ENCODE measurements at regions not wholly inside any gene's neighbourhood (a gene's known extent, or its start where the extent isn't known, plus 50 kb on each side); places are given as distances from the start of the nearest gene placed in this dataset.

DNA sequence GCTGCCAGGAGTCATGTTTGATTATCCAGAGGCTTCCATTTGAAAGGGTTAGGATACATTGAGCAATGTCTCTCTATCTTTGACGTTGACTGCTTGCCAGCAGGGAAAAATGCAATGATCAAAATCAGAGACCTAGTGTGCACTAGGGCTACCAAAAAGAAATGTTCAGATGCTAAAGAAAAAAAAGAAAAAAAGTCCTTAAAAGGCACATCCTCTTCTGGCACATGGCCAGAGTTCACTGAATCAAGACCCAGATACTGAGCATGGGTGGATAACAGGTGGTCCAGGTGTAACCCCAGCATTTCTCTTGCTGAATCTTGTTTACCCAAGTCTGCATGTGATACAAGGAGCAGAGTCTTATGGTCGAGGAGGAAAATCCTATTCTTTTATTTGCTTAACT, 899.3 kb downstream of the SORCS3 start:
- DNase-seq (ENCODE audit: low read depth): no peak

DNA sequence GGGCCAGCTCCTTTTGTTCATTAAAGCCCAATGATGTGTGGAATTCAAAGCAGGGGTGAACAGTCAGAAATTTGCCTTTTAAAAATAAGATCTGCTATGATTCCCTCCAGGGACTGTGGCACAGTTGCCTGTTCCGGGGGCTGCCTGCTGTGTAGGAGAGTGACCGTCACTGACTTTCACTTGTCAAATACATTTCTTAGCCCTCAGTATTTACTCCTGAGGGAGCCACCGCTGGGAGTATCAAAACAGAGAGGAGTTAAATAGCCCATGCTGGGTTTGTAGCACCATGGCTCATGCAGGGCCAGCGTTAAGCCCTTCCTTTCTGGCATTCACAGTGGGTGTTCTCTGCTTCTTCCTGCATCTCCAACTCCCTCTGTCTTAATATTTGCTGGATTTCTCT, 897.8 kb downstream of the SORCS3 start:
- DNase-seq (ENCODE audit: low read depth): no peak

DNA sequence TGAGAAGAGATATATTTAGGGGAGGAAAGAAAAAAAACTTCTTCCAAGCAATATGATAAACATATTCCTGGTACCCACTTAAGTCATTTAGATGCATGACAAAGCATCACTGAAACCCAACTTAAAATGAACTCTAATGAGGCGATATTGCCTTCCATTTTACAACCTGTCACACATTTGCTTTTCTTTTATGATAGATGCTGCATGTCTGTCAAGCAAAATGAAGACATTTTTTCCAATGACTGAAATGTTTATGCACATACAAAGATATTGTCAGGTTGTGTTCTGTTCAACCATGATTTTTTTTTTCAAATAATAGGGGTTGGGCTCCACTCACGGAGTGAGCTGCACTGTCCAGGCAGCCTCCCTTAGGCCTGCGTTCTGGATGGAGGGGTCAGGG, 894.4 kb downstream of the SORCS3 start:
- DNase-seq (ENCODE audit: low read depth): no peak

DNA sequence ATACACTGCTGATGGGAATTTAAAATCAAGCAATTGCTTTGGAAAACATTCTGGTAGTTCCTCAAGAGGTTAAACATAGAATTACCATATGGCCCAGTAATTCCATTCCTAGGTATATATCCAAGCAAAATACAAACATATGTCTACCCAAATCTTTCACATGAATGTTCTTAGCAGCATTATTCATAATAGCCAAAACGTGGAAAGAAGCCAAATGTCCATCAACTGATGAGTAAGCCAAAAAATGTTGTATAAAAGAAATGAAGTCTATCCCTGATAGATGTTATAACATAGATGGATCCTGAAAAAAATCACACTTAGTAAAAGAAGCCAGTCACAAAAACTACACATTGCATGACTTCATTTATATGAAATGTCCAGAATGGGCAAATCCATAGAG, 893.0 kb downstream of the SORCS3 start:
- no peak for DNase-seq (ENCODE audit: low read depth)

DNA sequence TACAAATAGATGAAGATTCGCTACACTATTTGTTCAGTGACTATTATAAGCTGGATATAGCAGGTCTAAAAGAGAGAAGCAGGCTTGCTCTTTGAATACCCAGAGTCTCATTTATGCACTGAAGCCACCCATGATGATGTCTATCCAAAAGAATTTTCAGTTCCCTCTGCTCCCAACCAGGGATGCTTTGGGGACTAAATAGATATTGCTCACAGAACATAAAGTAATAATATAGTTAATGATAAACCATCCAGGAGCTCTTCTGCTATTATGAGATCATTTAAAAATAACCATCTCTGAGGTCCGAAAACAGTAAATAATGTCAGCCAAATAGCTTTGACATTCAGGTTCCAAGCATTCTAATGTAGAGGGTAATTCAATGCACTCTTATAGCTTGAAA, 875.4 kb downstream of the SORCS3 start:
- no peak for DNase-seq (ENCODE audit: low read depth)

DNA sequence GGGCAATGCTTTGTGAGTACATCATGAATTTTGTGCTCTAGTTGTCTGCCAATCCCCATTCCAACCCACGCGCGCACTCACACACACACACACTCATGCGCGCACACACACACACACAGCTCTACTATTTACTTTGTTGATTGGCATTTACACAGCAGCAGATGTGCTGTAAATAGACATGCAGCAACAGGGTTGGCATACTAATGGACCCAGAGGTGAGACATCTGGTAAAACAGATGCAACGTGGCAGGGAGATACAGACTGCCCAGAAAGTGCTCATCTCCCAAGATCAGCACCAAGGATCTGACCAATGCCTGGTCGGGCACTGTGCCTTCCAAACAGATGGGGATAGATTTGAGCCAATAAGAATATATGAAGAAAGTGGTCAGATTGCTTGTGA, 873.0 kb downstream of the SORCS3 start:
- no peak for DNase-seq (ENCODE audit: low read depth)

DNA sequence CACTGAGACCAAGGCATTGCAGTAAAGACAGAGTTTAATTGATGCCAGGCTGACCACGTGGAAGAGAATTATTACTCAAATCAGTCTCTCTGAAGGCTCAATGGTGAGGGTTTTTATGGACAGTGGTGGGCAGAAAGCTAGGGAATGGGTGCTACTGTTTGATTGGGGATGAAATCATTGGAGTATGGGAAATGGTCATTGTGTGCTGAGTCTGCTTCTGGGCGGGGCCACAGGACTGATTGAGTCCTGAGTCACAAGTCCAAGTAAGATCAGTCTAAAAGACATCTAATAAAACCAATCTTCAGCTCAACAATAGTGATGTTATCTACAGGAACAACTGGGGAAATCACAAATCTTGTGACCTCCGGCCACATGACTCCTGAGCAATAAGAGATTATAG, 868.4 kb downstream of the SORCS3 start:
- no peak for DNase-seq (ENCODE audit: low read depth)

DNA sequence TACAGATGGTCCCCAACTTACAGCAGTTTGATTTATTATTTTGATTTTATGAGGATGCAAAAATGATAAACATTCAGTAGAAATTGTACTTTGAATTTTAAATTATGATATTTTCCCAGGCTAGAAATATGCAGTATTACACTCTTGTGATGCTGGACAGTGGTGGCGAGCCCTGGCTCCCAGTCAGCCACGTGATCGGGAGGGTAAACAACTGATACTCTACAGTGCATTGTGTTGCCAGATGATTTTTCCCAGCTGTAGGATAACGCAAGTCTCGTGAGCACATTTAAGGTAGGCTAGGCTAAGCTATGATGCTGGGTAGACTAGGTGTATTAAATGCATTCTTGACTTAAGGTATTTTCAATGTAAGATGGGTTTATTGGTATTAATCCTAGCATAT, 865.2 kb downstream of the SORCS3 start:
- DNase-seq (ENCODE audit: low read depth): no peak

DNA sequence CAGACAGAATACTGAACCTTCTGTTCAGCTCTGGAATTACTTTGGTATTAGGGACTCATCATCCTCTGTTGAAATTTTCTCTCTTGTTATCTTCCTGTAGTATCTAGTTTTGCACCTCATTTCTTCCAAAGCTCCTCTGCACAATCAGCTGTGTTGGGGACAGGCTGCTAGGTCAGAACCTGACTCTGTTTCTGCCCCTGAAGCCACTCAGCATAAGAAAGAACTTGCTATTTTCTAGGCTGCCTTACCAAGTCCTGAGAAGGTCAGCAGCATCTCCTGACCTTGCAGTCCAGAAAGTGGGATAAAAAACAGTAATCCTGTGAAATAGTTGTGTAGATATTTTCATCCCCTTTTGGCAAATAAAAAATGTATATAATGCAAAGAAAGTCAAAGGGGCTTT, 862.6 kb downstream of the SORCS3 start:
- no peak for DNase-seq (ENCODE audit: low read depth)

DNA sequence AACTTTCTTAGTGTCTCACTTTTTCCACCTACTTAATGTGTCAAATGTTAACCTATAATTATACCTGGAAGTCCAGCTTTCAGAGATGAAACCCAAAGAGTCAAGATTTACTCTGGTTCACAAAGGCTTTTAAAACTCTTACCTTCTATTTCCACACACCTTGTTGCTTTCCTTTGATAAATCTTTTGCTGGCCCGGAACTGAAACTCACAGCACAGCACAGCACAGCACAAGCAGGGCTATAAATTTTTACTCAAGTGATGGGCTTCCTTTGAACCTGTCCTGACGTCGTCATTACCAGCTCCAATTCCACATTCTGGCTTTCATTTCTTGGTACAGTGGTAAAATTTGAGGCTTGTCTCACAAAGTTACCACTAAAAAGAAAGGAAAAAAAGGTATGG, 861.0 kb downstream of the SORCS3 start:
- no peak for DNase-seq (ENCODE audit: low read depth)

DNA sequence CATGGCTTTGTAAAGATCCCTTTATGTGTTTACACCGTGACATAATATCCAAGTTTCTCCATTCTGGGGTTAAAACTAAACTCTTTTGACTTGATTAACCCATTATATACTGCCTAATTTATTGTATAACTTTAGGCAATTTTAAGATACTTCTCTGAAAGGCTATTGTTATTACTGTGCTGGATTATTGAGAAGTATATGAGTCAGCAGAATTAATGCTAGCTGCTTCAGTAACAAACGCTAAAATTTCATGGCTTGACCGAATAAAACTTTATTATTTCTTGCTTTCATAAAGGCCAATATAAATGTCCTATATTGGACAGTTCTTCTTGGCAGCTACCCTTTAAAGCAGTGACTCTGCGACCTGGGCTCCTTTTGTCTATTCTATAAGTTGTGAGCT, 853.9 kb downstream of the SORCS3 start:
- DNase-seq (ENCODE audit: low read depth): no peak

DNA sequence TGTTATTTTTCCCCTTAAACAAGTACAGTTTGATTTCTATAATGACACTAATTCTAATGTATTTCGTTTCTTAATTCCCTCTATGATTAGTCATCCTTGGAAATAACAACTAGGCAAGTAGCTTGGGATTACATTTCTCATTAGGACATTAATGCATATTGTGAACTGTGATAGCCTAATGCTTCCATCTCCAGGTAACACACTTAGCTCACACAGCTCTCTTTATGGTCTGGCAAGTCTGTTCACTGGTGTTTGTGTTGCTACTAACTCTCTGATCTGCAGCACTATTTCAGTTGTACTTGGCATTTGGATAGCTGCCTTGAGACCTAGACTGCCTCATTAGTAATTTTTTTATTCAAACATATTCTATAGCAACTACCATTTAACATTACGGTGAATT, 853.2 kb downstream of the SORCS3 start:
- DNase-seq (ENCODE audit: low read depth): no peak

DNA sequence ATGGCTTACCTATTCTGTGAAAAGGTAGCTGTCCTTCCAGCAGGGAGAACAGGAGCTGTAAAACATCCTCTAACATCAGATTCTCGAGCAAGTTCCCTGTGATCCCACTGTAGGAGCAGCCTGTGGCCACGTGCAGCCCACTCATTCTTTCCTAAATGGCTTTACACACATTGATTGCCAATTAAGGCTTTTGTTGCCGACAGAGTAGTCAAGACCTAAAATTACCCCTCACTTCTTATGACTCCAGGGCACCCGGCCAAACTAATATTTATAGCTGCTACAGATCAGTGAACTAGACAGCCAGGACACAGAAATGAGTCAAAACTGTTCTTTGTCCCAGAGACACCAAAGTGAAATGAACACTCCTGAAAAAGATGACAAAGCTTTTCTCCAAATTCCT, 832.1 kb downstream of the SORCS3 start:
- no peak for DNase-seq (ENCODE audit: low read depth)

DNA sequence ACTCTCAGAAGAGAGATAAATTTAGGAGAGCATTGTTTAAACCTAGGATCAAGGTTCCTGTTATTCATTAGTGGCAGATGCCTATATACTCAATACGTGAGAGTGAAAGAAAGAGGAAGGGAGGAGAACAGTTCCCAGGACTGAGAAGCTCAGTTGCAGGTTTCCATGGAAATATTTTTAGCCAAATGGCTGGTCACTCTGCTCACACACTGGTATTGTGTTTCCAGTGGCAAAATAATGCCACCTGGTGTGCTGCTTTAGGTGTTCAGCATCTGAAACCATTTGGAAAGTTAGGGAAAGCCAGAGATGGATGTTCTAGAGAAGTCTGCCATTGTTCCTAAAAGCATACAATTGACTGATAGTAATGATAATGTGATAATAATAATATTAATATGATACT, 827.7 kb downstream of the SORCS3 start:
- no peak for DNase-seq (ENCODE audit: low read depth)

DNA sequence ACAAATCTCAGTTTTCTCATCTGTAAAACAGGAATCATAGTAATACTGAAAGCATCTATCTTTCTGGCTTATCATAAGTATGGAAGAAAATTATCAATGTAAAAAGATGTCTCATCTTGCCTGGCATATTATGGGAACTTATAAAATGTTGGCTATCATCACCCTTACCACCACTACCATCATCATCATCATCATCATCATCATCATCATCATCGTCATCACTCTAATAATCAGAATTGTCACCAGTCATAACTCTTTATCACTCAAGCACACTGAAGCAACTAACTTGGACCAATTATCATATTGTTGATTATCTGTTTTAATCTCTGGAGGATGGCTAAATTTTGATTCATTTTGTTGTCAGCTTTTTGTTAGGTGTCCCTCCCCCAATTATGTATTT, 825.4 kb downstream of the SORCS3 start:
- DNase-seq (ENCODE audit: low read depth): no peak

DNA sequence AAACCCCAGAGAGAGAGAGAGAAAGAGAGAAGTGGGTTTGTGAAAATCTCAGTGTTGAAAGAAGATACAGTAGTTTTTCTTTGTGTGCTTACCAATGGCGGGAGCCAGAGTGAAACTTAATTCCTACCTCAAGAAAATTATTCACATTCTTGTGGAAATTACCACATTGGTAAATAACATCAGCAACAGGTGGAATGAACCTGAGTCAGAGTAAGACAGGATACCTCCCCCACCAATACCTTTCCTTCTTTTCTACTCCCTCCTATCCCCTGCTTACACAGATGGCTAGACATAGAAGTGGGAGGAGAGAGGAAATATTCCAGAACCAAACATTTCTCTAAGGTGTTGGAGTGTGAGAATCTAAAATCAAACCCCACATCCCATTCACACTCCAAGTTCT, 793.9 kb downstream of the SORCS3 start:
- DNase-seq (ENCODE audit: low read depth): no peak

DNA sequence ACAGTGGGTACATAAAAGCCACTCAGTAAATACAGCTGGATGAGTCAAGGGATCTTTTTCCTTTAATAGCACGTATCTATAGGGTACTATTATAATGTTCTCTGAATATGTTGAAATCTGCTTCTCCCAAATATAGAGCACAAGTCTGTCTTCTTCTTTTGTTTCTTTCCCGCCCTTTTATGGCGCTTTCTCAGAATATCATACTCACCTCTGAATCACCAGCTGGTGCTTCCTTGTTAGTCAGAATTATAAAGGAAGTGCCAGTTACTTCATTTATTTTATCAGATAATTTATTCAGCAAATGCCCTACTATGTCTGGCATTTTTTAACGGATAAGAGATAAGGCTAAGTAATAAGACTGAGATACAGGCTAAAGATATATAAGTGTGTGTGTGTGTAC, 772.9 kb downstream of the SORCS3 start:
- no peak for DNase-seq (ENCODE audit: low read depth)

DNA sequence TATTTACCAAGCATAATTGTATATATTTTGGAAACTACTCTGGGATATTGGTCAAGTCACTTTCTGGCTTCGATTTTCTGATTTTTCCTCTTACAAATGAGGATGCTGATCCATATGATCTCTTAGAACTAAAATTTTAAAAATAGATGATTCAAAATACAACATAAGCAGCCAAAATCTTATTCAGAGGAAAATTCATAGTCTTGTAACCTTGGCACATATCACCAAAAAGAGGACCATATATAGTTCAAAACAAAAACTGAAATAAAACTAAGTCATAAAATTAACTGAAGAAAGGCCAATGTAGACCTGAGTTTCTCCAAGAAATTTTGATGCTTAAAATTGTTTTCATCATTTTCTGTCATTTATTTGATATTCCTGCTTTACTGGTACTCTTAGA, 768.3 kb downstream of the SORCS3 start:
- DNase-seq (ENCODE audit: low read depth): no peak

DNA sequence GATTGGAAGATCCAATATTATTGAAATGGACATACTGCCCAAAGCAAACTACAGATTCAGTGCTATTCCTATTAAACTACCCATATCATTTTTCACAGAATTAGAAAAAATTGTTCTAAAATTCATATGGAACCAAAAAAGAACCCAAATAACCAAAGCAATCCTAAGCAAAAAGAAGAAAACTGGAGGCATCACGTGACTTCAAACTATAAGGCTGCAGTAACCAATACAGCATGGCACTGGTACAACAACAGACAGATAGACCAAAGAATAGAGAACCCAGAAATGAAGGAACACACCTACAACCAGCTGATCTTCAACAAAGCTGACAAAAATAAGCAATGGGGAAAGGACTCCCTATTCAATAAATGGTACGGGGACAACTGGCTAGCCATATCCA, 765.4 kb downstream of the SORCS3 start:
- DNase-seq (ENCODE audit: low read depth): no peak

DNA sequence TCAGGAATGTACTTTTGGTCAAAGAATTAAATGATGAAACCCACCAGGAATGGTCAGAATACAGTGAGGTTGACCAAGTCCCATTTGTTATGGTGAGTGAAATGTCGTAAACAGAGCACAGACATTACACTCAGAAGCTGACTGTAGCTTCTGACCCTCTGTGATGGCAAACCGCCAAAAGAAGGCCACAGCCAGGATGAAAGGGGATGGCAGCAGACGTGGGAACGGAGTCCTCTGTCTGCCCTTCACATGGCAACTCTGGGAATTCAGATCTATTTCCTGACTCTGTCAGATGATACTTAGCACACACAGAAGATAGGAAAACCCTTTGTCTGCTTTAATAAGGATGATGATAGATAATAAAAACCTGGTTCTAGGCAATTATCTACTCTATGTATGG, 757.1 kb downstream of the SORCS3 start:
- DNase-seq (ENCODE audit: low read depth): peak; percentile 0

DNA sequence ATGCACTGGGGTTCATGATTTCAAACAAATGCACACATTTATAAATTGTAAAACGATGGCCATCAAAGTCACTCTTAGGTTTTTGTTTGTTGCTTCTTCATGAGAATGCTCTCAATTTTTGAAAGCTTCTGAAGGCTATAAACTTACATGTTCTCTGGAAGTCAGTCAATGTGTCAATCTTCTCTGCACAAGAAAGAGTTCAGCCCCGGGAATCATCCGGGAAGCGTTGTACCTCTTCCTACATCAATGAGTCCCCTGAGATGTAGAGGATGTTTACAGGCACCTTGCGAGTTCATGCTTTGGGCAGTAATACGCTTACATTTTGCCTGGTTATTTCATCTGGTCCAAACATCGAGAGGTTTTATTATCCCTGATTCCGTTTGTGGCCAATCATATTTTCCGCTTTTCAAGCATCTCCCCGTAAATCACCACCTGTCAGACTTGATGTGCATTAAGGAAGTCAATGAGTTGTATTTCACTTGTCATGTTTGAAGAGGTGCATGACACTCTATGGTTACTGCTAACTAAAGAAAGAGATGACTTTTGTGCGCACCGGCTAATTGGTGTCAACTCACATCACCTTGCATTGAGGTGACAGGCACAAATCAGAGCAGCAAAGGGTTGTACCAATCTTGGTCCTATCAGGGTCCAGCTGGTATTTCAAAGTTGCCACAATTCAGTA, 750.7 kb downstream of the SORCS3 start:
- no peak for DNase-seq (ENCODE audit: low read depth)

DNA sequence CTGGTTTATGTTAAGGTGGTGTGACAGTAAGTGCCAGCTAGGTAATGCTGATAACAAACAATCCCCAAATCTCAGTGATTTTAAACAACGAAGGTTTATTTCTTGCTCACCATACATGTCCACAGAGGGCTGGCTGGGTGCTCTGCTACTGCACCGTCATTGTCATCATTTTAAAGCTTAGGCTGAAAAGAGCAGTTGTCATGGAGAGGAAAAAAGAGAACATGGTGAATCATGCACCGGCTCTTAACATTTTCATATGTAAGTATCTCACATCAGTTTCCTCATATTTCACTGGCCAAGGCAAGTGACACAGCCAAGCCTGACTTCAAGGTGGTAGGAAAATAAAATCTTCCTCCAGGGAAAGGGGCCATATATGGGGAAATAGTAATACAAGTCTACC, 746.9 kb downstream of the SORCS3 start:
- DNase-seq (ENCODE audit: low read depth): no peak

DNA sequence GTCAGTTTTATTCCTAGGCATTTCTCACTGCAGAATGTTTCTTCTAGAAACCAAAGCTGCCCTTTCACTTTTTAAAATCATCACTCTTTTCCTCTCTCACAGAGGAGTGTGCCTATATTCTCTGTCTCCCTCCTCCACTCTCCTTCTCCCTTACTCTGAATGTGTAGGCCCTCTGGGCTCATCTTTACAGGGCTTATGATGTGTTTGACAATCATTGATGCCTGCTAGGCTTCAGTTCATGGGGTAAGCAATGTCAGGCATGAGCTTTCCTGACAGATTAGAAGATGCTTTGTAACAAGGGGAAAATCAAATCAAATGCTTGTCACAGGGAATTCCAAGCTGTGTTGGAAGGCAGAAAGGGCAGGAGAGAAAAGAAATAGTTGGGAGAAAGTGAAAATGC, 742.9 kb downstream of the SORCS3 start:
- DNase-seq (ENCODE audit: low read depth): no peak

DNA sequence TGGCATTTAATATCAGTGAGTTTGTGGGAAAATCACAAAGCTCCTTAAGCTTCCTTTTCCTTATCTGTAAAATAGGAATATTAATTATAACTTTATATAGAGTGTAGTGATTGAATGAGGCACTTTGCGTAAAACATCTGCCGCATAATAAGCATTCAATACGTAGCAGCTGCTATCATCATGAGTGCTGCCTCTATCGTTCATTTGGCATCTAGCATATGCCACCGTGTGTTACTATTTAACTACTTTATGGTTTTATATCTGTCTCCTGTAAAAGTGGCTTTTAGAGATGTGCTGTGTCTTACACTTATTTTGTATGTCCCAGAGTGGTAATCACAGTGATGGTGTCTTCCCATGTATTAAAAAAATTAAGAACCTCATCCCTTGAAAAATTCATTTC, 729.6 kb downstream of the SORCS3 start:
- no peak for DNase-seq (ENCODE audit: low read depth)

DNA sequence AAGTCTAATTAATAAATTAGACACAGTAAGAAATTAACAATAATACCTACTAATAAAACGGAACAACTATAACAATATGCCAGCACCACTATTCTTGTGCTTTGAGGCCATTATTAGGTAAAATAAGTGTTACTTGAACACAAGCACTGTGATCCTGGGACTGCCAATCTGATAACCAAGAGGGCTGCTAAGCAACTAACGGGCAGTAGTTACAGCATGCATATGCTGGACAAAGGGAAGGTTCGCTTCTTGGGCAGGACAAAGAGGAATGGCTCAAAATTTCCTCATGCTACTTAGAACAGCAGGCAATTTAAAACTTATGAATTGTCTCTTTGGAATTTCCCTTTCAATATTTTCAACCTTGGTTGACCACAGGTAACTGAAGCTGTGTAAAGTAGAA, 718.6 kb downstream of the SORCS3 start:
- no peak for DNase-seq (ENCODE audit: low read depth)

Data from iris pigment epithelial cell (primary cell).